Superior temporal gyrus (tissue), 1 donor: ENCODE measurements at regions not wholly inside any gene's neighbourhood (a gene's known extent, or its start where the extent isn't known, plus 50 kb on each side); places are given as distances from the start of the nearest gene placed in this dataset.
"Not testable (repeated sequence)": the region's sequence is repeated elsewhere in the genome, so short reads cannot be mapped to it uniquely, and the experiment has no call there.

ENCODE experiments used
- DNase-seq: peaks from one replicate; pipeline ENCODE4 v3.0.0-alpha.2; 2016; ENCODE audit errors: extremely low spot score

DNA sequence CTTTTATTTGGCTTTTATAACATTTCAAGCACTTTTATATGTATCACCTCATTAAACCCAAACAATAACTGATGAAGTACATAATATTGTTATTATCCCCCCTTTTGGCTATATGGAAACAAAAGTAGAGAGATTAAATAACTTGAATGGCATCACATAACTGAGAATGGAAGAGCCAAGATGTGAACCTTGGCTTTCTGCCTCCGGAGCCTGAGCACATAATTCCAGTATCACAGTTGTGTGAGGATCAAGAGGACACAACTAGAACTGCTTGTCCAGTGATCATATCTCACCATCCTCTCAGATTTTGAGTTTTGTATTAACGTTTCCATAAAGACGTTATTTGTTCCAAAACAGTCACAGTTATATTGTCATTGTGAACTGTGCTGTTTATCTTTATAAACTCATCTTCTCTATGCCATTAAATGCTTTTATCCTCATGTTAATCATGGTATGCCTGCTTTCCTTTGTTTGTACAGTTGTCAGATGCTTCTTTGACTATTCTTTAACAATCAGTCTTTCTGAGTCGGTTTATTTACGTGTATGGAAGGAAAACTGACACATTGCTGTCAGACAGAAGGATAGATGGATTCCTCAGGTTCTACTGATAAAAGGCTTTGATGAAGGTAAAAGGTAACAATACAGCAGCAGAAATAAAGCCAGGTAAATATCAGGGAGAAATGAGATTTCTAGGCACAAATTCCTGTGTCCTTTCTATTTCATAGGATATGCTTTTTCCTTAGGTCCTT lies 92.0 kb upstream of the FAM13C start:
- DNase-seq, result no peak

GRCh38 chr10:59448616-59449015 lies 86.3 kb upstream of the FAM13C start:
- DNase-seq, result no peak

- no peak for DNase-seq
These were observed 73.4 kb upstream of the FAM13C start for GRCh38 chr10:59435707-59436106.

DNA sequence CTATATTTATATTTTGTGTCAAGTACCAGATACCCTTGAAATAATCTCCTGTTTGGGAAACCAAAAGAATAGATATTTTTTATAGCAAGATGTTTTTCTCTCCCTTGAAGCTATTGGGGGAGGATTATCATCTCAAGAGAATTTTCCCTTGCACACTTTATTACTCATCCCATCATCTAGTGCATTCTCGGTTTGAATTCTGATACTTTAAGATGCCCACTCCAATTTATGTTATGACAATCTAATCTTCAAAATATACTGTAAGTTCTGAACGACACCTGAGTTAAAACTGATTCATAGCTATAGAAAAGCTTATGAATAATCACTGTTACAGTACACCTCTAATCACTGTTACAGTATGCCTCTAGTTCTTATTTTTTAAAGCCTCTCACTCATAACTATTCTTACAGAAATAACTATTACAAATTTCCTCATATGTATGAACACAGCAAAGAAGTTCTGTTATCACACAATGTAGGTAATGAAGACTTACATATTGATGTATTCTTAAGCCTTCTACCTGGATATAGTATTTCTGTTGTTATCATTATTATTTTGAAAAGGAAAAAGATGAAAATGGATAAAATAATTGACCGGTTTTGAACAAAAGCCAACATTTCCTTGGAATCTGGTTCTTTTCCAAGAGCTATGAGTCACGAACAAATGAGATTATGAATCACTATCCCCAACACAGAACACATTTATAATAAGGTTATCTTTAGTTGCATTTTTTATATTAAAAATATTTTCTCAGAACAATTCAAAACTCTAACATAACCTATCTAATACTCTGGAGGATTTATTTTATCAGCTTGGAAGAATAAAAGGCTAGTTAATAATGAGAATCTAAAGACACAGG lies 72.3 kb upstream of the FAM13C start:
- no peak for DNase-seq

DNA sequence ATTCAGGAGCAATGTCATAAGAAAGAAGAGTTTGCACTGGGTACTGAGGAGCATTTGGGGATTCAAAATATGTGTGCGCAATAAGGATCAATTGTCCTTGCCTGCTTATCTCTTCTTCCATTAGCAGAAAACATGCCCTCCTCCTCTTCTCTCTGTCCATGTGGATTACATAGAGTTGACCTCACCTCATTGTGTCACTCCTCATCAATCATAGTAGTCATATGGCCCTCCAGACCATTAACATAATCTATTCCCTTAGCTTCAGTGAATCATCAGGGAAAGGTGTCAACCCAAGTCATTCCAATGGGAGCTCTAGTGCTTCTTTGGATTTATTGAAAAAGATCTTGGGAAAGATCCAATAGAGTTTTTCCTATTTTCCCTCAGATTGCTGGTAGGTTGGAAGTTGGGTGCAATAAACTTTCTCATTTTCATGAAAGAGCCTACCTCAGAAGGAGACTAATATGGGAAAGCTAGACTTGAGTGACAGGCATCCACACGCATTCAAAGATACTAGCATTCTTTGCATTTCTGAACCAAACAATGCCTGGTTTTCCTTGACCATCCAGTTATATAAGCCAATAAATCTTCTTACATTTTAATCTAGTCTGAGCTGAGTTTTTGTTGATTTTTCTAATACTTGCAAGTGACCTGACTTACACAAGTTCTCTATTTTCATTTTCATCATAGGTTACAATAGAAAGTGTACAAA lies 71.5 kb upstream of the FAM13C start:
- no peak for DNase-seq

- no peak for DNase-seq
These were observed 70.0 kb upstream of the FAM13C start for GRCh38 chr10:59432207-59432900.

DNA sequence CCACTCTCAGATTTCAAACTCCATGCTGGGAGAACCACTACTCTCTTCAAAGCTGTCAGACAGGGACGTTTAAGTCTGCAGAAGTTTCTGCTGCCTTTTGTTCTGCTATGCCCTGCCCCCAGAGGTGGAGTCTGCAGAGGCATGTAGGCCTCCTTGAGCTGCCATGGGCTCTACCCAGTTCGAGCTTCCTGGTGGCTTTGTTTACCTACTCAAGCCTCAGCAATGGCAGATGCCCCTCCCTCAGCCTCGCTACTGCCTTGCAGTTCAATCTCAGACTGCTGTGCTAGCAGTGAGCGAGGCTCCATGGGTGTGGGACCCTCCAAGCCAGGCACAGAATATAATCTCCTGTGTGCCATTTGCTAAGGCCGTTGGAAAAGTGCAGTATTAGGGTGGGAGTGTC lies 51.4 kb upstream of the FAM13C start:
- DNase-seq, result not testable (repeated sequence)
